ENCODE measurements at regions not wholly inside any gene's neighbourhood (a gene's known extent, or its start where the extent isn't known, plus 50 kb on each side); places are given as distances from the start of the nearest gene placed in this dataset.

DNA sequence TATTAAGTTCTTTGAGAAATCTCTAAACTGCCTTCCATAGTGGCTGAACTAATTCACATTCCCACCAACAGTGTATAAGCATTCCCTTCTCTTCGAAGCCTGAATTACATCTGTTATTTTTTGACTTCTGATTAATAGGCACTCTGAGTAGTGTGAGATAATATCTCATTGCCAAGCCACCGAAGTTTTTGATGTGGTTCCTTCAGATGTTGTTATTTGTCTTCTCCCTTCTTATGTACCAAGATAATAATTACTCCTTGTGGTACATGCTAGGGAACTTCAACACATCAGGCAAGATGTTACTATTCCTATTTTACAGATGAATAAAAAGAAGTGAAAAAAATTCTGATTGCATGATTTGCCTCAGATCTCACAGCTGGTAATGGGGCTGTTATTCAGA, 70.9 kb downstream of the KCTD12 start:
- Histone ChIP-seq H2AFZ (no peak overlapping the region), H4K20me1 (ENCODE audit: insufficient read depth) (no peaks in the 10 kb centered on the region), H3K4me2 (ENCODE audit: unreplicated experiment) (no peak overlapping the region), H3K27me3 (replicated peaks; ENCODE audit: insufficient read depth) (no peaks in the 10 kb centered on the region; the same call in 1 of the 2 replicates), H3K9me3 (ENCODE audit: low read depth) (no peaks in the 10 kb centered on the region), H3K36me3 (ENCODE audit: low read depth) (no peaks in the 10 kb centered on the region), H3K4me1 (ENCODE audit: insufficient read depth) (peaks cover 11% of the 10 kb centered on the region; the same call in 1 of the 2 replicates), H3K79me2 (ENCODE audit: insufficient read depth) (no peaks in the 10 kb centered on the region), H3K9me2 (ENCODE audit: insufficient read depth) (no peaks in the 10 kb centered on the region), H3K4me3 (no peak overlapping the region), H3K9ac (no peak overlapping the region), H3K27ac (no peak overlapping the region), H3F3A (ENCODE audit: insufficient read depth) (peaks cover 6% of the 10 kb centered on the region; the same call in 1 of the 2 replicates)
- TF ChIP-seq EZH2 (IDR thresholded peaks at IDR 0.05; ENCODE audit: insufficient read depth, poor library complexity, severe bottlenecking): no peak
- TF ChIP-seq EZH2phosphoT487 (IDR thresholded peaks at IDR 0.05; ENCODE audit: insufficient read depth, low read depth): no peak
- WGBS, 2 experiments (ENCODE audit: low coverage in 1 of 2, low lambda C conversion rate in 2 of 2, missing lambda C conversion rate in 2 of 2): 8 to 14% methylated on average over 2 of the region's 2 CpGs
- in situ Hi-C loops (cut with MboI): no loop called here
- DNase-seq: no peak

GRCh38 chr13:76813891-76814290, 72.3 kb downstream of the KCTD12 start:
- no peak for TF ChIP-seq EZH2phosphoT487 (IDR thresholded peaks at IDR 0.05; ENCODE audit: insufficient read depth, low read depth)
- TF ChIP-seq EZH2 (IDR thresholded peaks at IDR 0.05; ENCODE audit: insufficient read depth, poor library complexity, severe bottlenecking): no peak
- Histone ChIP-seq H3F3A (ENCODE audit: insufficient read depth) (peaks cover 6% of the 10 kb centered on the region; the same call in 1 of the 2 replicates), H3K4me2 (ENCODE audit: unreplicated experiment) (no peak overlapping the region), H3K9ac (no peak overlapping the region), H3K27me3 (replicated peaks; ENCODE audit: insufficient read depth) (no peaks in the 10 kb centered on the region; the same call in 1 of the 2 replicates), H3K79me2 (ENCODE audit: insufficient read depth) (no peaks in the 10 kb centered on the region), H3K9me2 (ENCODE audit: insufficient read depth) (no peaks in the 10 kb centered on the region), H4K20me1 (ENCODE audit: insufficient read depth) (no peaks in the 10 kb centered on the region), H2AFZ (no peak overlapping the region), H3K4me1 (ENCODE audit: insufficient read depth) (peaks cover 11% of the 10 kb centered on the region; the same call in 1 of the 2 replicates), H3K27ac (no peak overlapping the region), H3K9me3 (ENCODE audit: low read depth) (no peaks in the 10 kb centered on the region), H3K4me3 (no peak overlapping the region), H3K36me3 (ENCODE audit: low read depth) (no peaks in the 10 kb centered on the region)
- in situ Hi-C loops (cut with MboI): no loop called here
- no peak for DNase-seq

- H3K36me3 ChIP-seq (ENCODE audit: low read depth): no peaks in the 10 kb centered on the region
- no peak overlapping the region for H3K4me2 ChIP-seq (ENCODE audit: unreplicated experiment)
- H3K27ac ChIP-seq: no peak overlapping the region
- no peak overlapping the region for H3K9ac ChIP-seq
- H3K79me2 ChIP-seq (ENCODE audit: insufficient read depth): no peaks in the 10 kb centered on the region
- peaks cover 11% of the 10 kb centered on the region; the same call in 1 of the 2 replicates for H3K4me1 ChIP-seq (ENCODE audit: insufficient read depth)
- H3K9me2 ChIP-seq (ENCODE audit: insufficient read depth): no peaks in the 10 kb centered on the region
- H2AFZ ChIP-seq: no peak overlapping the region
- peak; percentile 51 for DNase-seq
- no peak overlapping the region for H3K4me3 ChIP-seq
- 13 to 19% methylated on average over 4 of the region's 4 CpGs for whole genome bisulfite sequencing, 2 experiments (ENCODE audit: low coverage in 1 of 2, low lambda C conversion rate in 2 of 2, missing lambda C conversion rate in 2 of 2)
- H4K20me1 ChIP-seq (ENCODE audit: insufficient read depth): no peaks in the 10 kb centered on the region
- H3K27me3 ChIP-seq (replicated peaks; ENCODE audit: insufficient read depth): no peaks in the 10 kb centered on the region; the same call in 1 of the 2 replicates
- TF ChIP-seq EZH2phosphoT487 (IDR thresholded peaks at IDR 0.05; ENCODE audit: insufficient read depth, low read depth) (no peak), EZH2 (IDR thresholded peaks at IDR 0.05; ENCODE audit: insufficient read depth, poor library complexity, severe bottlenecking) (no peak)
- in situ Hi-C loops (cut with MboI): no loop called here
- no peaks in the 10 kb centered on the region for H3K9me3 ChIP-seq (ENCODE audit: low read depth)
- peaks cover 6% of the 10 kb centered on the region; the same call in 1 of the 2 replicates for H3F3A ChIP-seq (ENCODE audit: insufficient read depth)
Measured at GRCh38 chr13:76813000-76813691, 73.1 kb downstream of the KCTD12 start.

DNA sequence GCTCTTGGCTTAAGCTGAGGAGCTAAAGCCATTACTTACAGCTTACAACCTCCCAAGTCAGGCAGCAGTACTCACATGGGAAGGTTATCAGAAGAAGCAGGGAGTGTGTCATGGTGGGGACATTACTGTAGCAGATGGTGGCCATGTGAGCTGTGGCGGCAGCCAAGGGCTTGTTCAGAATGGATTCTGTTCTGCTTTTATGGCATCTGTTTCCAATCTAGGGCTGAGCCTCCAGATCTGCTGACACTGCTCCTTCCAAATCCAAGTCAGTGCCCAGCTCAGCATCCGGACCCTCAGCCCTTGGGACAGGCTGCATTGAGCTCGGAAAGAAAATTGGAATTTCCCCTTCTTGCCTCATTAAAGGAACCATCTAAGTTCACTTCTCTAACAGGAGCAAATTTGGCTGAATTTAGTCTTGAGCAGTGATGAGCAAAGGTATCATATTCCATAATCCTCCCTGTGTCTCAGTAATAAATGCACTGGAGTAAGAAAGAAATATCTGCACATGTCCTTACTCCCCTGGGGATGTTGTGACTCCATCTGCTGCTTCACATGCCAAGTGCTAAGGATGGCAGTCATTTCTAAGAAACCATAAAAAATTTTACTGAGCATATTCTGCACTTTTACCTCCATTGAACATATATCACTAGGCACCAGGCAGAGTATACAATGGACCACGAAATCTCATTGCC, 73.9 kb downstream of the KCTD12 start:
- no peaks in the 10 kb centered on the region for H3K9me2 ChIP-seq (ENCODE audit: insufficient read depth)
- in situ Hi-C loops (cut with MboI): no loop called here
- H3K4me1 ChIP-seq (ENCODE audit: insufficient read depth): peaks cover 11% of the 10 kb centered on the region; the same call in 1 of the 2 replicates
- no peaks in the 10 kb centered on the region for H3K9me3 ChIP-seq (ENCODE audit: low read depth)
- H4K20me1 ChIP-seq (ENCODE audit: insufficient read depth): no peaks in the 10 kb centered on the region
- no peak overlapping the region for H2AFZ ChIP-seq
- no peak overlapping the region for H3K27ac ChIP-seq
- H3K4me3 ChIP-seq: no peak overlapping the region
- H3F3A ChIP-seq (ENCODE audit: insufficient read depth): peaks cover 6% of the 10 kb centered on the region; the same call in 1 of the 2 replicates
- 5 to 8% methylated on average over 4 of the region's 4 CpGs for WGBS, 2 experiments (ENCODE audit: low coverage in 1 of 2, low lambda C conversion rate in 2 of 2, missing lambda C conversion rate in 2 of 2)
- H3K9ac ChIP-seq: no peak overlapping the region
- H3K79me2 ChIP-seq (ENCODE audit: insufficient read depth): no peaks in the 10 kb centered on the region
- no peaks in the 10 kb centered on the region for H3K36me3 ChIP-seq (ENCODE audit: low read depth)
- DNase-seq: peak; percentile 71
- H3K27me3 ChIP-seq (replicated peaks; ENCODE audit: insufficient read depth): no peaks in the 10 kb centered on the region; the same call in 1 of the 2 replicates
- no peak overlapping the region for H3K4me2 ChIP-seq (ENCODE audit: unreplicated experiment)
- TF ChIP-seq EZH2 (IDR thresholded peaks at IDR 0.05; ENCODE audit: insufficient read depth, poor library complexity, severe bottlenecking): no peak
